ENCODE measurements at regions not wholly inside any gene's neighbourhood (a gene's known extent, or its start where the extent isn't known, plus 50 kb on each side); places are given as distances from the start of the nearest gene placed in this dataset.

DNA sequence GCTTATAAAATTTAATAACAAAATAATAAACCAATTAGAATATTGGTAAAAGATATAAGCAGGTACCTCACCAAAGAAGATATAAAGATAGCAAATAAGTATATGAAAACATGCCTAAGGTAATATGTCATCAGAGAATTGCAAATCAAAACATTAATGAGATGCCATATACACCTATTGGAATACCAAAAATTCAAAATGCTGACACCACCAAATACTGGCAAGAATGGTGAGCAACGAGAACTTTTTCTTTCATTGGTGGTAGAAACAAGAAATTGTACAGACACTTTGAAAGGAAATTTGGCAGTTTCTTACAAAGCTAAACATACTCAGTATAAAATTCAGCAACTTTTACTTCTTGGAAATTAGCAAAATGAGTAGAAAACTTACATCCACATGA is 346.9 kb upstream of the ROBO1 start:
- Mint-ChIP-seq H3K36me3 (no peaks in the 10 kb centered on the region), H3K4me3 (no peak overlapping the region), H3K27ac (no peak overlapping the region), H3K9me3 (peaks cover 0 to 8% of the 10 kb centered on the region in 2 donors), H3K4me1 (no peaks in the 10 kb centered on the region), H3K27me3 (no peaks in the 10 kb centered on the region)
- ATAC-seq (replicated peaks) (no peak), DNase-seq (no peak)

DNA sequence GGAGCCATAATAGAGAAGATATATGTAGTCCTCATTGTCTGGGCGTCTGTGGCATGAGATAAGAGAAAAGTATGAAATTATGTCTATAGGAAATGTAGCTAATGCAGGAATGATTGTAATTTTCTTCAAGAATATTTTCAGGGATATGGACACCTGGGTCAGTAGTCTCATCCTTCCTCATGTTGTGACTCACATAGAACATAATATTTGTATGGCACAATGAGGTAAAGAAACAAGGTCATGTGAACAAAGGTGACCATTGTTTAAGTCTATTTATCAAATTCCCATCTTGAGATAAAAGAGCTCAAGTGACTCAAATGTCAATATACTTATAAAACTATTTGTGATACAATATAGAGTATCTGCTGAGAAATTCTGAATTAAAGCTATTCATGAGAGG is 345.5 kb upstream of the ROBO1 start:
- H3K27ac Mint-ChIP-seq = no peak overlapping the region
- no peak for ATAC-seq (replicated peaks)

DNA sequence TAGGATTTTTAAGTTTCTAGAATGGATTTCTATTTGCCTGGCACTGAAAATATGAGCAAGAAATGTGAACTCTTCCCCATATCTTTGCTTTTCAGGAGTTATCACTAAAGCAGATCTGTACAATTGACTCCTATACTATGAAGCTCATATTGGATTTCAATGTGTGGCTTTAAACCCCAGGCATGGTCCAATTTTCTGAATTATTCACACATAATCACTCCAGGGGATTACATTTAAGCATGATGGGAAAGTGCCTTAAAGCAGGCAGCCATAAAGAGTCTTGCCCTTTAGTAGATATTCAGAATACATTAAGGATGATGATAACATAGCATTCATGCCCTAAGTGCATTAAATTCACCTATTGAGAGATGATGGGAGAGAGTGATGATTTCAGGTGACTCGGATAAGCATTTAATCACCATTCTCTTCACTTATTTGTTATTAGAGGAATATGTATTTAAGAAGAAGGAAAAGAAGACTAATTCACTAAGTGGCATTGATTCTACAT is 331.8 kb upstream of the ROBO1 start:
- DNase-seq (no peak), ATAC-seq (replicated peaks) (no peak)
- H3K4me3 Mint-ChIP-seq = no peak overlapping the region

More for the DNA sequence above, 345.5 kb upstream of the ROBO1 start:
- peaks cover 0 to 4% of the 10 kb centered on the region in 2 donors for H3K9me3 Mint-ChIP-seq
- H3K27me3 Mint-ChIP-seq = no peaks in the 10 kb centered on the region
- no peaks in the 10 kb centered on the region for H3K36me3 Mint-ChIP-seq
- no peak for DNase-seq
- H3K4me1 Mint-ChIP-seq = no peaks in the 10 kb centered on the region
- no peak overlapping the region for H3K4me3 Mint-ChIP-seq

DNA sequence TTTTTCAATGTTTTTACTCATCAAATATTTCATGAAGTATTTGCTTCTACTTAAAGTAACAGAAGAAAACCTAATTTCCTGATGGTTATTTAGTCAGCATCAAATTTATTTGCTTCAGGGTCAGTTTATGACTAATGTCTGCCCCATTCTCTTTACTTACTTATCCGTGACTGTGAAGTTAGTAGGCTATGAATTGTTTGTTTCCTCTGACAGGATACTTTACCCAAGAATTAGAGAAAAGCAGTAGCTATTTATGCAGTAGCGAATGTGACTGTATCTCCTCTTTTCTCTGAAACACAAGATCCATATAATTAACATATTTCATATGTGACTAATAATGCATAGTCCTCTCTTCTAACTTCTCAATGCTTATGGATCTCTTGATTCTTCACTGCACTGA is 329.9 kb upstream of the ROBO1 start:
- Mint-ChIP-seq H3K4me1 (no peaks in the 10 kb centered on the region), H3K27ac (no peak overlapping the region), H3K4me3 (no peak overlapping the region), H3K27me3 (no peaks in the 10 kb centered on the region), H3K9me3 (peaks cover 0 to 1% of the 10 kb centered on the region in 2 donors), H3K36me3 (no peaks in the 10 kb centered on the region)
- no peak for ATAC-seq (replicated peaks)
- DNase-seq = no peak

More for the DNA sequence above, 331.8 kb upstream of the ROBO1 start:
- peaks cover 5 to 6% of the 10 kb centered on the region in 2 donors for H3K9me3 Mint-ChIP-seq
- no peaks in the 10 kb centered on the region for H3K4me1 Mint-ChIP-seq
- no peaks in the 10 kb centered on the region for H3K36me3 Mint-ChIP-seq
- no peaks in the 10 kb centered on the region for H3K27me3 Mint-ChIP-seq
- H3K27ac Mint-ChIP-seq = no peak overlapping the region

DNA sequence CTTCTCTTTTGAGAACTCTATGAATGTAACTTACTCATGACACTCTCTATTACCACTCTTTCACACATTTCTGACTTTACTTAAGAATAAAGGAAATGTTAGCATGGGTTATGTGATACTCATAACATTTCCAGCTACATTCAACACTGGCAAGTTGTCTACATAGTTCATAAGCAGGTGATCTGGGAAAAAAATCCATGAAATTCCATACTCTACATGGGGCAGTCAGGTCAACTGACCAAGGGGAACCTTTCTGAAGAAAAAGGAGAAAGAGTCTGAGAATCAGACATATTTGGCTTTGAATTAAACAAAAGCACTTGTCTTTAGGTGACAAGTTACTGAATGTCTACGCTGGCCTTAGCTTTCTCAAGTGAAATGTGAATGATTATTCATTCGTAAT is 329.1 kb upstream of the ROBO1 start:
- H3K36me3 Mint-ChIP-seq = no peaks in the 10 kb centered on the region
- no peaks in the 10 kb centered on the region for H3K27me3 Mint-ChIP-seq
- no peaks in the 10 kb centered on the region for H3K4me1 Mint-ChIP-seq
- no peak overlapping the region for H3K4me3 Mint-ChIP-seq
- DNase-seq (no peak), ATAC-seq (replicated peaks) (no peak)
- H3K9me3 Mint-ChIP-seq = peaks cover 0 to 1% of the 10 kb centered on the region in 2 donors
- no peak overlapping the region for H3K27ac Mint-ChIP-seq

DNA sequence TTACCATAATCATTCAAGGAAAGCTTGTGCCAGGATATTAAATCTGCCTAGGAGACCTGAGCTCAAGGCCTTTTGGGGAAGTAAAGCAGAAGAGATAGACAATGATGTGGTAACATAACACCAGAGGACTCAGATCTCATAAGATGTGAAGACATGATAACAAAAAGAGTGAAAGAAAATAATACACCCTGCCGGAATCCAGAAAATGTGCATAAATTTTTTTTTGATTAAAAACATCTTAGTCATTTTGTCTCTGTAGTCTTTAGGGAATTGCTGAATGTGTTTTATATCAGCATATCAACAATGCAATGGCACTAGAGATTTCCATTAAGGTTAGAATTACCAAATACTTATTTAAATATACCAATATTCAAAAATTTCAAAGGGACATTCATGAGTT is 326.8 kb upstream of the ROBO1 start:
- Mint-ChIP-seq H3K36me3 (no peaks in the 10 kb centered on the region), H3K27me3 (no peaks in the 10 kb centered on the region), H3K4me3 (no peak overlapping the region), H3K9me3 (no peaks in the 10 kb centered on the region), H3K4me1 (no peaks in the 10 kb centered on the region), H3K27ac (no peak overlapping the region)
- ATAC-seq (replicated peaks) (no peak), DNase-seq (no peak)

DNA sequence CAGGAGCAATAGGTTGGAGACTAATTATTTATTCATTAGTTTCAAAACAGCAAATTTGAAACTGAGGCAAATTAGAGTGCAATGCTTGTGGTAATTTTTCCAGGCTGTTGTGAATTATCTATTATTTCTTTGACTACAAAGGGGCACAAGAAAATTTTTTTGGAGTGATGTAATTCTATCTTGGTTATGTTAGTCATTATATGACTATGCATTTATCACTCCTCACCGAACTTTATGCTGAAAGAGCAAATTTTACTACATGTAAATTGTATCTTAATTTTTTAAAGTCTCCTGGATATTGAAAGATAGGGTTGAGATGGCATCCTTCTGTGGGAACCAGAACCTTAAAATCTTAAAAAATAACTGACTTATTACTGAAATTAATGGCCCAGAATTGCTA is 320.0 kb upstream of the ROBO1 start:
- Mint-ChIP-seq H3K4me3 (no peak overlapping the region), H3K27ac (no peak overlapping the region), H3K9me3 (peaks cover 0 to 3% of the 10 kb centered on the region in 2 donors), H3K27me3 (no peaks in the 10 kb centered on the region), H3K4me1 (no peaks in the 10 kb centered on the region), H3K36me3 (no peaks in the 10 kb centered on the region)
- DNase-seq = no peak
- no peak for ATAC-seq (replicated peaks)

DNA sequence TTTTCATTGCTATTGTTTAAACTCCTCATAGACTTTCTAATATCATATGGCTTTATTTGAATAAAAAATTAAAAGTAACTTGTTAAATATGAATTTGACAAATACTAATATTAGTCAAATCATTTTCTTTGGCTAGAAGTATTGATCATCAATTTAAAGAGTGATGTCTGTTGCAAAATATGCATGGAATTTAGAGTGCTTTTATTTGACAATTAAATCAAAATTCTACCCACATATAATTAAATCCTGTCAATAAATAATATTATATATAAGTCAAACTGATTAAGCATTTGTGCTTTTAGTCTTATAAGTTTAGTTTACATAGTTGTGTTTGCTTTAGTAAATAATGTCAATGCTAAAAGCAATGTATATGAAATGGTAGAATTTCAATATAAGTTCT is 318.6 kb upstream of the ROBO1 start:
- Mint-ChIP-seq H3K27me3 (no peaks in the 10 kb centered on the region), H3K36me3 (no peaks in the 10 kb centered on the region), H3K27ac (no peak overlapping the region), H3K4me1 (no peaks in the 10 kb centered on the region), H3K4me3 (no peak overlapping the region), H3K9me3 (peaks cover 0 to 3% of the 10 kb centered on the region in 2 donors)
- ATAC-seq (replicated peaks) (no peak), DNase-seq (no peak)

DNA sequence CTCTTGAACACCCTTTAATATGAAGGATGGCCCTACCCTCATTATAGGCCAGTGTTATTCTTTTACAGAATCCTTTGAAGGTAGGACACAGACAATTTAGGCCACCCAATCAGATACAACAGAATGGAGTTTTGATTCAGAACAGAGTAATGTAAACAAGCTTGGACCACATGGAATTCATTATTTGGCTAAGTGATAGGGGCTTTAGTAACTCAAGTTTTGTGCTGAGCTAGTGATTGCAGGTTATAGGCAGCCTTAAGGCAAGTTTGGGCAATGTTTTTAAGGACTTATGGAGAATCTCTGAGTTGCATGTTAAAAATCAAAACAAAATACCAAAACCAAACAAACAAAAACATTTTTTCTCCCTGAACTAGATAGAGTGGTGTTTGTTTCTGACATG is 312.1 kb upstream of the ROBO1 start:
- Mint-ChIP-seq H3K27me3 (no peaks in the 10 kb centered on the region), H3K9me3 (peaks cover 3% of the 10 kb centered on the region in 2 donors), H3K27ac (no peak overlapping the region), H3K4me1 (no peaks in the 10 kb centered on the region), H3K4me3 (no peak overlapping the region), H3K36me3 (no peaks in the 10 kb centered on the region)
- DNase-seq = no peak
- no peak for ATAC-seq (replicated peaks)

DNA sequence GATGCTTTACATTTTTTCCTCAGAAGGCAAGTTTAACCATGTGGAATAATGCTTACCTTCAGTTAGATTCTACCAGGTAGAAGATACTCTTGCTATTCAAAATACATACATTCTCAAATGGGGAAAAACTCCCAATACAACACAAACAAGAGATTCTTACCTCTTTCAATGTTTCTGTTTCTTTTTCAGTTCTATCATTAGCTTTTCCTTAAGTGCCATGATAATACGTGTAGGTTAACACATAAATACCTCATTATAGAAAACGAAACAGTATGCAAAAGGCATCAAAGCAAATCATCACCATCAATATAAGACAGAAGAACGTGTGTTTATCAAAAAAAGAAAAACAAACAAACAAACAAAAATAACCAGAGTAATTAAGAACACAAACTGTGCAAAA is 300.7 kb upstream of the ROBO1 start:
- DNase-seq (no peak), ATAC-seq (replicated peaks) (no peak)
- Mint-ChIP-seq H3K4me1 (no peaks in the 10 kb centered on the region), H3K4me3 (no peak overlapping the region), H3K36me3 (no peaks in the 10 kb centered on the region), H3K27me3 (no peaks in the 10 kb centered on the region), H3K27ac (no peak overlapping the region), H3K9me3 (peaks cover 0 to 15% of the 10 kb centered on the region in 2 donors)

DNA sequence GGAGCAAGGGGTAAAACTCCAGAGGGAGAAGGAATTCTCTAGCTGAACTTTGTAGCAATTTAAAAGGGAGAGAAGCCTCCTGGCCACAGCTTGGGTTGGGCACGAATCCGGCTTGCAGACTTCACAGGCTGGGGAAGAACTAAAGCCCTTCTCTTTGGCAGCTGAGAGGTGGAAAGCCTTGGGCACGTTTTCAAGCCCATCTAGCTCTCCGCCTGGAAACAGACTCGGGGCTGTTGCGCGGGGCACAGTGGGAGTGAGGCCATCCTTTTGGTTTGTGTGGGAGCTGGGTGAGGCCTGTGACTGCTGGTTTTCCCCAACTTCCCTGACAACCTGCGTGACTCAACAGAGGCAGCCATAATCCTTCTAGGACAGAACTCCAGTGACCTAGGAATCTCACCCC is 295.7 kb upstream of the ROBO1 start:
- no peaks in the 10 kb centered on the region for H3K27me3 Mint-ChIP-seq
- H3K4me3 Mint-ChIP-seq = no peak overlapping the region
- no peaks in the 10 kb centered on the region for H3K4me1 Mint-ChIP-seq
- DNase-seq (no peak), ATAC-seq (replicated peaks) (no peak)
- H3K27ac Mint-ChIP-seq = no peak overlapping the region
- peaks cover 0 to 13% of the 10 kb centered on the region in 2 donors for H3K9me3 Mint-ChIP-seq
- H3K36me3 Mint-ChIP-seq = no peaks in the 10 kb centered on the region

DNA sequence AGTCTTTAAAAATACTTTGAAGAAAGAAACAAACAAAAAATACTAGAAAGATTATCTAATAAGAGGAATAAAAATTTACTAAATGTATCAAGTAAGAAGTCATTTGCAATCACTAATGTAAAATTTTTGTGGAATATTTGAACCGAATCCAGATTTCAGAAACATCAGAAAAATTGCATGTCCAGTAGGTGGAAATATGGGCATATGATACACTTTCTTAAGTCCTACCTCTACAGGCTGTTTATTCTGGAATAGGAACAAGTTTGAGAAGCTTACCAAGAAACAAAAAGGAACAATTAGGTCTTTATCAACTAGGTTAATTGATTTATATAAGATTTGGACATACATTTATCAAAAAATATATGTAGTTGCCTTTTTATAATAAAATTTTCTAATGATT is 292.9 kb upstream of the ROBO1 start:
- Mint-ChIP-seq H3K4me1 (no peaks in the 10 kb centered on the region), H3K36me3 (no peaks in the 10 kb centered on the region), H3K27ac (no peak overlapping the region), H3K9me3 (peaks cover 0 to 9% of the 10 kb centered on the region in 2 donors), H3K4me3 (no peak overlapping the region), H3K27me3 (no peaks in the 10 kb centered on the region)
- ATAC-seq (replicated peaks) (no peak), DNase-seq (no peak)

DNA sequence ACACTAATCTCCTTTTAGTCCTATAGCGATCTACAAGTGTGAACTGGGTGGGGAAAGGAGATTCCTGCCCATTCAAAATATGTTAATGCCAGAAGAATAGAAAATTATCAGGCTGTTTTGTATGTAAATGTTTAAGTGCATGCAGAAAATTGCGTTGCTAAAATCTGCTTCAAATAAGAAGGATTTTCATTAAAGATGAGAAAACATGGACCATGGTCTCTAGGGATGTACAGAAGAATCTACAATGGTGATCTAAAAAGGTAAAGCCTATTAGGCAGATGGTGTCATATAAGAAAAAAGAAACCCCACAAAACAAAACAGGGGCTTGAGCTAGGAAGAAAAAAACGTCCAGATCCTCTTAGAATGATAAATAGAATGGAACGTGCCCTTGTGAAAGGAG is 287.5 kb upstream of the ROBO1 start:
- no peak for DNase-seq
- Mint-ChIP-seq H3K4me3 (no peak overlapping the region), H3K4me1 (no peaks in the 10 kb centered on the region), H3K9me3 (peaks cover 4% of the 10 kb centered on the region in 2 donors), H3K27ac (no peak overlapping the region), H3K27me3 (no peaks in the 10 kb centered on the region), H3K36me3 (no peaks in the 10 kb centered on the region)
- no peak for ATAC-seq (replicated peaks)

DNA sequence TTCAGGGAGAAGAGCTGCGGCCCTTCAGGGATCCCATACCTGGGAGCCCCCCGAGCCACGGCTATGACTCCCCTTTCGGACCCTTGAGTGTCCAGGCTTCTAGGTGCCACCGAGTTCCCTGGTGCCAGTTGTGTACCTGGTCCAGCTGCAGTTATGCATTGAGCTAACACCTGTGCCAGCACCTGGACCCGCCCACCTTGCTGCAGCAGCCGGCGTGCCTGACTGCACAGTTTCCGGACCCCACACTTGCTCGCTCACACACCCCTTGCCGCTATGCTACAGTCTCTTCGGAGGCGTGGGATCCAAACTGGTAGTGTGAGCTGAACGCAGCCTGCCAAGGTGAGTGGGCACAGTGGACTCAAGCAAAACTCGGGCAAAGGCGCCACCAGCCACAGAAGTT is 284.5 kb upstream of the ROBO1 start:
- Mint-ChIP-seq H3K27ac (no peak overlapping the region), H3K9me3 (peaks cover 4% of the 10 kb centered on the region in 2 donors), H3K27me3 (no peaks in the 10 kb centered on the region), H3K36me3 (no peaks in the 10 kb centered on the region), H3K4me3 (no peak overlapping the region), H3K4me1 (no peaks in the 10 kb centered on the region)
- ATAC-seq (replicated peaks) (no peak), DNase-seq (no peak)

DNA sequence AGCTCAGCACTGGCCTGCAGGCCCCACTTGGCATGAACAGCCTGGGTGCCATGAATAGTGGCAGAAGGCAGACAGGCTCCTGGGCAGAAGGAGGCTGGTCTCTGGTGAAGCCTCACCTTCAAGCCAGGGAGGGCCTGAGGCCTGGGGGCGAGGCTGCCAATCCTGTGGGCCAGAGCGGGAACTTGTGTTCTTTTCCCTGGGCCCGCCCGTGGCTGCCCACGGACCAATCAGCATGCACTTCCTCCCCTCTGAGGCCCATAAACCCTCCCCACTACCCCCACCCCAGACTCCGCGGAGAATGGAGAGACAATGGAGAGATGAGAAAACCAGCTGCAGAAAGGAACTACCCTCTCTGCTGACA is 283.8 kb upstream of the ROBO1 start:
- ATAC-seq (replicated peaks) (no peak), DNase-seq (no peak)
- Mint-ChIP-seq H3K27me3 (no peaks in the 10 kb centered on the region), H3K4me3 (no peak overlapping the region), H3K36me3 (no peaks in the 10 kb centered on the region), H3K27ac (no peak overlapping the region), H3K4me1 (no peaks in the 10 kb centered on the region), H3K9me3 (peaks cover 4% of the 10 kb centered on the region in 2 donors)

Data from stimulated activated naive B cell treated with anti-CD40 and anti-IgM and Interleukin-4, amounts not matched to agents 10 μg/mL and 1 μg/mL and 100 μg/mL, for 72 hours (primary cell).